HG02678 (cell line): ENCODE measurements at regions not wholly inside any gene's neighbourhood (a gene's known extent, or its start where the extent isn't known, plus 50 kb on each side); places are given as distances from the start of the nearest gene placed in this dataset.

Experiments used
- ATAC-seq: cut with Tn5 transposase; IDR thresholded peaks from one replicate; pipeline ENCODE4 v1.9.1; 2021; ENCODE audit warnings: mild to moderate bottlenecking, moderate library complexity; ENCODE audit not compliant: unreplicated experiment

DNA sequence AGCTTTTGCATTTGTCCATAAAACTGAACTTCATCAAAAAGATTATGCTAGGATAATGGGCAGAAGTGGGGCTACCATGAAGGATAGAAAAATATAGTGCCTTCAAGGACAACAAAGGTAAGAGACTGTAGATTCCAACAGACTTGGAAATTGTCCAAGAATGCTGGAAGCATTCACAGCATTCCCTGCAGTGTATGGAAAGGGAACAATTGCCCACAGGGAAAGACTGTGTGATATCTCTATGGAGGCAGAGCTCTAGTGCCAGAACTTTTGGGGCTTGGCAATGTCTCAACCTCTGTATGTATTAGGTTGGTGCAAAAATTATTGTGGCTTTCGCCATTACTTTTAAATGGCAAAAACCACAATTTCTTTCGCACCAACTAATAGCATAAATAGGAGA, 1598.8 kb upstream of the MIR17HG start:
- no peak for ATAC-seq

DNA sequence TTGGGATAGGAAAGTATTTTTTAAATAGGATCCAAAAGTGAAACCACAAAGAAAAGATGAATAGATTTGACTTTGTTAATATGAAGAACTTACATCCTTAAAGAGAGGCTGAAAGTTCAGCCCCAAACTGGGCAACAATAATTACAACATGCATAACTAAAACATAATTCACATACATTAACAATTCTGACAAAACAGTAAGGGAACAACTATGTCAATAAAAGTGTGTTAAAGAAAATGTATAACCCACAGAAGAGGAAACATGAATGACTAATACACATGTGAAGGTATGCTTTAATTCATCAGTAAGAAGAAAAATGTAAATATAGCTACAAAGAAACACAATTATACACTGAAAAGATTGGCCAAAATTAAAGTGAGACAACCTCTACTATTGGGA, 1597.6 kb upstream of the MIR17HG start:
- ATAC-seq: no peak

DNA sequence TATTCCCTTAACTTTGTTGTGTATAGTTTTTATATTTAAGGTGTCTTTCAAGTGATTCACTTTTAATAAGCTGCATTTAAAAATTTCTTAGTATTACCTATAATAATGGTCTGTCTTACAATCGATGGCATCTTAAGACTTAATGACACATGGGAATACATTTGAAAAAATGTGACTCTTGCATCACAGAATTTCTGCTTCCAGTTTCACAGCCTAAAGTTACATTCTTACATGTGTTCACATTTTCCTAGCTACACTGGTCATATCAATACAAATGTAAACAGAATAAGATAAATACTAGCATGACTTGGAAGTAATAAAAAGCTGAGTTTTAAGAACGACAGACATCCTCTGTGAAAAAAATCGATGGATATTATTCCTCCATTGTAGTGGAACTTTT, 1597.1 kb upstream of the MIR17HG start:
- no peak for ATAC-seq

DNA sequence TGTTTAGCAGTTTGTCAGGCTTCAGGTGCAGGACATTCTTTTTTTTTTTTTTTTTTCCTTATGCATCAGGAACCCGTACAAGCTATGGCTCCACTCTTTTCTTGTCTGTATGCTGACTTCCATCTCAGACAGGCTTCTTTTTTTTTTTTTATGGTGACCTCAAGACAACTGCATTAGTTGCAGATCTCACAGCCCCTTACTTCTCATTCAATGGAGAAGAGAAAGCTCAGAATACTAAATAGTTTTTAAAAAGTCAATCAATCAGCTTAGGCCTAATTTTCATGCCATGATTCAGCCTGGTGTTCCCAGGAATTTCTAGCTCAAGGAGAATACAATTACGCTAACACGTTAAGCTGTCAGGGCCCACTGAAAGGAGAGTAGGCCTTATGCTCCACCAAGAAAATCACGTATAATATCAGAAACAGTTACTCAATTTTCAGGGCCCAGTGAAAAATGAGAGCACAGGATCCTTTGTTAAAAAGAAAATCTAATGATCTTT, 1596.0 kb upstream of the MIR17HG start:
- no peak for ATAC-seq

DNA sequence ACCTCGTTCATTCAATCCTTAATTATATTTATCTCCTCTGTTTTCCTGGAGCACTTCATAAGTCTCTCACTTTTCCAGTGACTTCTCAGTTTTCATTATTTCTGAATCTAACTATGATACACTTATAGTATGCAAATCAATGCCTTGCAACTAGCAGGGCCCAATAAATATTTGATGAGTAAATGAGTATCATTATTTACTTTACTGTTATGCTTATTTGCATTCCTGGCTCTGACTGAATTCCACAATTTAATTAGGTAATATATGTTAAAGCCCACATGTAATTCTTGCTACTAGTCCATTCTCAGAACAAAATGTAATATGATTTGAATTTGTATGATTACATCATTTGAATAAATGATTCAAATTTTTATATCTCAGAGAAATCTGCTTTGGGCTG, 1595.1 kb upstream of the MIR17HG start:
- no peak for ATAC-seq

DNA sequence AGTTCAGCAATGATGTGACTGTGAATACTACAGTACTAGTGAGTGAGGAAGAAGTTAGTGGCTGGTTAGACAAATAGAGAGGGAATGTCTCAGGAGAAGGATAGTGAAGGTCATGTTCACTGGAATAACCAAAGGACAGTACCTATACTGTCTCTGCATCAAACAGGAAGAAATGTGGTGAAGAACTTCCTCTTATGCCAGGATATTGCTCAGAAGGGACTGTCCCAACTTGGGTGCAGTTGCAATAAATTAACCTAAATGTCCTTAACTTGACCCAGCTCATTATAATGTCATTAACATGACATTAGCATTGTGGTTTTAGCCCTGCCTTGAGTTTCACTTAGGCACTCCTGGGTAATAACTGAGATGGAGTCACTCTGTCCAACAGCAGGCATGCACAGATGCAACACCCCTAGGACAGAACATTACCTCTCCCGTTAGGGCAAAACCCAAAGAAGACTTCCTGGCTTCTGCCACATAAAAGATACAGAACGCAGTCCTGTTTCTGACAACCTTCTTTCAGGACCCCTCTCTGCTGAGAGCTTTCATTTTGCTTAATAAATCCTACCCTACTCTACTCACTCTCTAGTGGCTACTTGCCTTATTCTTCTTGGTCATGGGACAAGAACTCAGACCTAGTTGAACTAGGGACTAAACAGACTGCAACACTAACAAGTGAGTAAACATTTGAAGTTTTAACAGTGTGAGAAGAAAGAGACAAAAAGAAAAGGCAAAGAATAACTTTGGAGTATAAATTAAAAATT, 1591.6 kb upstream of the MIR17HG start:
- ATAC-seq: no peak

DNA sequence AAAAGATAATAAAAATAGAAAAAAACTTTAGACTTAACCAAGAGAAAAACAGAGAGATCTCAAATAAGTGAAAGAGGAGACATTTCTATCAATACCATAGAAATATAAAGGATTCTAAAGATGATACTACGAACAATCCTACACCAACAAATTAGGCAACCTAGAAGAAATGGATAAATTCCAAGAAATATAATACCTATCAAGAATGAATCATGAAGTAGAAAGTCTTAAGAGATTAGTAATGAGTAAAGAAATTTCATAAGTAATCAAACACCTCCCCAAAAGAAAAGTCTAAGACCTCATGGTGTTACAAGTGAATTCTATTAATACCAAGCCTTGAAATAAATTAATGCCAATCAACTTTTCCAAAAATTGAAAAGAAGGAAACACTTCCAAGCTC, 1584.5 kb upstream of the MIR17HG start:
- no peak for ATAC-seq

DNA sequence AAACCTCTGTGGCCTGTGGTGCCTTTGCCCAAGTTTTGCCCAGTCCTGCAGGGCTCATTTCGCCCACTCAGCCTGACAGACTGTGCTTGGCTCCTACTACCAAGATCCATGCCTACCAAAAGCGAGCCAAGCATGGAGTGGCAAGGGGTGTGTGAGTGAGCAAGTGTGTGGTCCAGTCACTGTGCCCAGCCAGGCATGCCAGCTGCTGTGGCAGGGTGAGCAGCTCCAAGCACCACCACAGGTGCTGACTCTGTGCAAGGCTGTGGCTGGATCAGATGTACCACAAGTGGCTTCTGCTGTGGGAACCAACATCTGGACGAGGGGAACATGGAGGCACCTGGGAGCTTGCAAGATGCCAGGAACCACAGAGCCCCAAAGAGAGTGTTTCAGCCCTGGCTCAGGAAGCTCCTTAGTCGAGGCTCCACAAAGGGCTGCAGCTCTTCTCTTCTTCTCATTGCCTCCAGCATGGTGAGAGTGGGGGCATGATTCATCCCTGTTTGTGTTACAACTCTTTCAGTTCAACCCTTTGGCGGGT, 1564.2 kb upstream of the MIR17HG start:
- ATAC-seq: no peak

DNA sequence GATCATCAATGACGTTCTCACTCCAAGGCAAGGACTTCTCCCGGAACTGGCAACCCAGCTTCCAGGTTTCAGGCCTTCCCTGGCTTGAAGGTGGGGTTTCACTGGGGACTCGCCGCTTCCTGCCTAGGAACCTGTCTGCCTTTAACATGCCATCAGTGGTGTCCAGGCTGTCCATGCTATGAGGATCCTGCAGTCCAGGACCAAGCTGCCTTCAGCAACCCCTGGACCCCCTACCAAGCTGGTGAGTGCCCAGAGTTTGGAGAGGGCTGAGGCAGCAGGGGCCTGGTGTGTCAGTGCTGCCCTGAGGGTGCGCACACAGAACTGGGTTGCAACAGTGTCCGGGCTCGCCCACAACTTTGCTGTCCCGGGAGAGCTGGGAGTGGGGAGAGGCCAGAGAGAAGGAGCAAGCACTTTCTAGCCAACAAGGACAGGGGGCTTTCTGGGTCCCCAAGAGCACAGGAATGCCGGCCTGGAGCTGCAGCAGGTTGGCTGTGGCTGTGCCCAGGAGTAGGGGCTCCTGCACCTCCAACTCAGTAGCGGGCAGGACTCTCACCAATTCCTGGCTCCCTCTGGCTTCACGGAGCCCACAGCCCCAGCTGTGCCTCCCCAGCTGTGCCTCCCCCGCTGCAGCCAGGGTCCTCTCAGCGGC, 1563.2 kb upstream of the MIR17HG start:
- ATAC-seq: no peak

DNA sequence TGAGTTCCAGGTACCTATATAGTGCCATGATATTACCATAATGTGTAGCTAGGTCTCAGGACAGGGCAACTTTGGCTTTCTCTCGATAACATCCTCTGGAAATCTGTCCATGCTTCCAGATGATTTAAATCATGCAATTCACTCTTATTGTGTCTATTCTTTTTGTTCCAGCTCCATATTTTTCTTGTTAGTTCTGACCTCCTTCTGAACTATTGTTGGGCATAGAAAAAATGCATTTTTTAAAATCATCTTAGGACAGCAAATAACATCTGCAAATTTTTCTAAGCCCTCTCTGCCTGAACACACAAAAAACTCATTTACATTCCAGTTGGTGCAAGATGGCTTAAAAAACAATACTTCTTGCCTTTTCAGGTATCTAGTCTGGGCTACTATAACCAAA, 1561.0 kb upstream of the MIR17HG start:
- ATAC-seq: no peak

DNA sequence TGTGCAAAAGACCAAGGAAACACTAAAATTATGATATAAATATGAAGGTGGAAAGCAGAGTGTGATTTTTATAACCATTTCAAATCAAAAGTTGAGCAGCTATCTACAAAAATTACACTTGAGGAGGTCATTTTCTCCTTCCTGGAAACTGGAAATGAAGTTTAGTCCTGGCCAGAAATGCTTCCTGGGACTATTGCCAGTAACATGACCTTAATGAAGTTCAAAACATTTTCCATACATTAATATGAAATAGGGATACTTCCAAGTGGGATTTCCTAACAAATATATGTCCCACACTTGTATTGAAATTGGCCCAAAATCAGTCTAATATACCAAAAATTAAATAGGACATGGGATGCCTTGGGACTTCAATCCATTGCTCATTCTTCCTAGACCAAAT, 1556.8 kb upstream of the MIR17HG start:
- no peak for ATAC-seq

DNA sequence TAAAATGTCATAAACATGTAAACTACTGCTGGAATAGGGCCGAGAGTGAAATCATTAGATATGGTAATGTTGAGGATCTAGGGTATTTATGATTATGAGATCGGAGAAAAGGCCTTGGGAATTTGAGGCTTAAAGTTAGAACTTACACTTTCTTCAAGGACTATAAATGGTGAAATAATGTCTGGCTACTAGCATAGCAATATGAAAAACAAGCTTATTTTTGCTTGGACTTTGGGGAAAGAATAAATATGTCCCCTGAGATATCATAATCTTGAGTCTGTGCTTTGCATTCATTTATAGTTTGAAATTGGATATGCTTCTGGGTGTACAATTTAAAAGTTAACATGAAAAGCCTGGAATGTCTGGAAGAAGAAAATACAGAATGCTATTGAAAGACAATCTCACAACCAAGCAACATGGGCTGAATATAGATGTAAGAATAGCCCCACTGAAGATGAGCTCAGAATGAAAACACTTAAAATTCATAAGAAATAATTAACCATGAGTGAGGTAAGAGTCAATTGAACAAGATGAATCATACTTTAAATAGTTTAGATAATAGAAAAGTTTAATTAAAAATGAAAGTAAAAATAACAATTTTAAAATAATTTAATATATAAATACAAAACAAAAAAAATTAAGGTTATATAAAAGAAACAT, 1555.4 kb upstream of the MIR17HG start:
- ATAC-seq: no peak

DNA sequence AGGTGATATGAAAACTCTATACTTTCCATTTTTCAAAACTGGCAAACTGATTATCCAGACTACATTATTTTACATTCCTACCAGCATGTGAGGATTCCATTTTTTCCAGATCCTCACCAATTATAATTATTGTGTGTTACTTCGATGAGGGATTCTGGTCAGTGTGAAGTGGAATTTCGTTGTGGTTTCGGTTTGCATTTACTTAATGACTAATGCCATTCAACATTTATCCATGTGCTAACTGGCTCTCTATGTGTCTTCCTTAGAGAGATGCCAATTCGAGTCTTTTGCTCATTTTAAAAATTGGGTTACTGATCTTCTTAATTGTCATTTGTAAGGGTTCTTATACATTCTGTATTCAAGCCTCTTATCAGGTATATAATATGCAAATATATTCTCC, 1551.3 kb upstream of the MIR17HG start:
- no peak for ATAC-seq

DNA sequence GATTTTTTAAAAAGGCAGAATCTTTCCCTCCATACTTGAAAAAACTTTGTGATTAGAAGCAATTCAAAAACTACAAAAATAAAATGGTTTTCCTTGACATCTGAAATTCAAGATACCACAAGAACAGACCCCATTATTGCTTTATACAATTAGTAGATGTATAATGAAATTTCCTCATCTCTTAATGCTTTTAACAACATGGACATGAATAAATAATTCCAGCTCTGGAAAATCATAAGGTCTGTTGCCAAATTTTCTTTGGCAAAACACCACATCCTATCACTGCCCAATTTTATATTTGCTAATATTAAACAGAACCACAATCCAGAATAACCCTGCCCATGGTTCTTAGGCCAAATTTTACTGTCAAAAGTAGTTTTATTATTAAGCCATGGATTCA, 1543.6 kb upstream of the MIR17HG start:
- ATAC-seq: no peak

DNA sequence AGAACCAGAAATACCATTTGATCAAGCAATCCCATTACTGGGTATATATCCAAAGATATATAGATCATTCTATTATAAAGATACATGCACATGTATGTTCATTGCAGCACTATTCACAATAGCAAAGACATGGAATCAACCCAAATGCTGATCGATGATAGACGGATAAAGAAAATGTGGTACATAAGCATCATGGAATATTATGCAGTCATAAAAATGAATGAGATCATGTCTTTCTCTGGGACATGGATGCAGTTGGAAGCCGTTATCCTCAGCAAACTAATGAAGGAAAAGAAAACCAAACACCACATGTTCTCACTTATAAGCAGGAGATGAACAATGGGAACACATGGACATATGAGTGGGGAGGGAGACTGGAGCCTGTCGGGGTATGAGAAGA, 1540.9 kb upstream of the MIR17HG start:
- ATAC-seq: no peak

DNA sequence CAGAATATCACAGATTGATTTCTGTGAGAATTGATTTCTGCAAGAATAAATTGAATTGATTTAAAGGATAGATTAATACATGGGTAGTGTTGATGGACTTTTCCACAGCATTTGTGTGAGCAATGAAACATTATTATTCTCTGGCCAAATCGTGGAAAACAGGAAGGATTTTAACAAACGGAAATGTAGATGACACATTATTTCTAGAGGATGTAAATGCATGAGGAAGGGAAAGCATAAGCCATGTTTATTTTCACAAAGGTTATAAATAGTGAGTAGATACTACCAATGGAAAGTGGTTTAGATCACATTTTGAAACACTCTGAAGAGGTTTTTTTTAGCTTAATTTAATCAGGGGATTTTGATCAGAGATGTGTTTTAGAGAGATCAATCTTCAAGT, 1534.6 kb upstream of the MIR17HG start:
- ATAC-seq: no peak

DNA sequence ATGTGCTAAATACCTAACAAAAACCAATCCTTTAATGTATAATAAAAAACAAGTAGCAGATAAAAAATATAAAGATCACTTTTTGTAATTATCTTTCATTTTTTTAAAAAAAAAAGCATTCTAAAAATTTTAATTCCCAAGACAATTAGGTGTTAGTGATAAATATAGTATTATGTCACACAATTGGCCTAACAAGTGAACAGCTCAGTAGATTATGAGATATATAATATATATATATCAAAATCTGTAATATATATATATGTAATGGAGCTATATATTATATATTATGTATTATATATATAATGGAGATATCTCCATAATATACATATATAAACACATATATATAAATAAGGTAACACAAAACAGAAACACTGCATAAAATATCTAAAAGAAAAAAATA, 1531.1 kb upstream of the MIR17HG start:
- ATAC-seq: no peak

DNA sequence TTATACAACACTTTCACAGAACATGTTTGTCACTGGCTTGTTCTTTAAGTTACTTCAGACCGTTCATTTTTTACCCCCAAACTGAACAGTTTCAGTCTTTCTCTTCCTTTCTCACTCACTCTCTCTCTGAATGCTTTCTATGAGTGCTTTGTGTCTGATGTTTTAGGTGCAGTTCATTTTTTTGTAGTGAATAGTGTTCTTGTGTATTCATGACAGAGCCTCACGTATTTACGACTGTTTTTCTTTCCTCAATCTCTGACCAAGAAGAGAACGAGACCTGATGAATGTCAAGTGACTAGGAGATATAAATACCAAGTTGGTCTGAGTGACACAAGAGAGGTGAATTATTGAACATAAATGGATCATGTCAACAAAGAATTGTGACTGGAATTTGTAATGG, 1525.0 kb upstream of the MIR17HG start:
- no peak for ATAC-seq

DNA sequence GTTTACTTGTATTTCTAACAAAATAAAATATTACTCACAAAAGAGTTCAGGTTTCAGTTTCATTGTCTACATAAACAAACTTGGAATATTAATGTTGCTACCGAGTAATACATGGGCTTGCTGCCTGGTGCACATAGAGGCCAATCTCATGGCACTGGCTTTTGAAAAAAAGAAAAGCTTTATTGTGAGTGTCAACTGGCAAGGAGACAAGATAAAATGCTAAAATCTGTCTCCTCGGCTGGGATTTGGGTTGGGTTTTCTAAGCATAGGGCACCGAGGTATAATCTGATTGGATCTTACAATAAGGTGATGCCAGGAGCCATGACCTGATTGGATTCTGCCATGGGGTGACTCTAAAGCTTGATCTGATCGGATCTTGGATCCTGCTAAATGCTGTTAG, 1519.9 kb upstream of the MIR17HG start:
- no peak for ATAC-seq

DNA sequence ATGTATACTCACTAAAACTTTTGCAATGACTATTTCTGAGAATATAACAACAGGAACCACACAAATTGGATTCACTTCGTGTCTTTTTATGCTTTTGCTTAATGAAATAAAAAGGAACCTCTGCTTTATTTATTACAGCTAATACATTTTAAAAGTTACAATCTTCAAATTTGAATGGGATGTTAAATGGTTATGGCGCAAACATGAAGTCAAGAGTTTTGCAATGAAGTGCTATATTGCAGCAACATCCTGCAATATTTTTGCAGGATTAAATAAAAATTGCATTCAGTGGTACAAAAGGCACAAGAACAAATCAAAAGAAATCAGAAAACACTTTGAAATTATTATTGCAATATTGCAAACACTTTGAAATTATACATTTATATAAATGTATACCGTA, 1519.0 kb upstream of the MIR17HG start:
- no peak for ATAC-seq

DNA sequence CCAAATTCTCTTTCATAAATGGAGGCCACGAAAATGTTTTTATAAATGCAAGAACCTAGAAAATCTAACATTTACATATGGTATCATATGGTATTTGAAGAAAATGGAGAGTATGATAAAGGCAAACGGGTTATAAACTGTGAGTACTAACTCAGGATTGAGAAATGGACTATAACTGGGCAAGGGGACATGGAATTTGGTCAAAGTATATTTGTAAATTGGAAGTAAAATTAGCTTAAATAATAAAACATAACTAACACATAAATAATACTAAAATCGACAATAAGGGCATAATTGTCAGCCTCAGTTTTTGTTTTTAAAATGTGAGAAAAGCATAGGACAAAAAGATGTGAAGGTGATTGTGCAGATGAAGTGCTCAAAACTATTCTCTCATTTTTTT, 1516.3 kb upstream of the MIR17HG start:
- no peak for ATAC-seq

DNA sequence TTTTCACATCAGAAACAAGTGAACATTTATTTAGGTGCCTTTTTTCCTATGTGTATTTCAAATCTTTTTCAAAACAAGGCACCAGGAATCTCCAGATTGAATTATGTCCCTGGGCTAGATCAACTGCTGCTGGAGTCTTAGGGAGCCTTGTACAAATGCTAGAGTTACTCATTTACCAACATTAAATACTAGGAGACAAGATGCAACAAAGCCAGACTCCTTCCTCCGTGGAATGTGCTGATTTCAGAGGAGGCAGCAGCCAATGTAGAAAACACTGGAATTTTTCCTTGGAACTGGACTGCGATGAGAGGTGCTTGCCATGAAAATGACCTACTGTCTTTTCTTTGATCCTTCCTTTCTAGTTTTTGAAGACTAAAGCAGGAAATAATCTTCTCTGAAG, 1514.7 kb upstream of the MIR17HG start:
- ATAC-seq: no peak
